ENCODE measurements at regions not wholly inside any gene's neighbourhood (a gene's known extent, or its start where the extent isn't known, plus 50 kb on each side); places are given as distances from the start of the nearest gene placed in this dataset.
A peak's percentile ranks its signal among the peaks of the same experiment; 100 is the strongest.

- Histone ChIP-seq H3K79me2 (ENCODE audit: control insufficient read depth, insufficient read depth, low read length) (no peaks in the 10 kb centered on the region), H3K9ac (replicated peaks; ENCODE audit: extremely low read depth, insufficient read depth, low read length) (no peak overlapping the region), H3K4me2 (ENCODE audit: insufficient read depth, low read length) (no peak overlapping the region), H3K4me3 (replicated peaks in 1 of 3; ENCODE audit: insufficient read depth in 1 of 3, low read depth in 1 of 3, low read length in 3 of 3) (no peak overlapping the region), H3K36me3 (ENCODE audit: control insufficient read depth in 2 of 2, extremely low read depth in 1 of 2, insufficient read depth in 2 of 2, low read length in 2 of 2) (no peaks in the 10 kb centered on the region), H3K9me1 (replicated peaks; ENCODE audit: control insufficient read depth, extremely low read depth, insufficient read depth, low read length) (no peaks in the 10 kb centered on the region), H3K9me3 (replicated peaks; ENCODE audit: control insufficient read depth, insufficient read depth, low read length) (no peaks in the 10 kb centered on the region), H3K4me1 (ENCODE audit: control insufficient read depth, extremely low read depth, insufficient read depth, low read length) (peaks cover 4% of the 10 kb centered on the region), H3K27ac (ENCODE audit: insufficient read depth, low read depth, low read length) (no peak overlapping the region), H2AFZ (ENCODE audit: low read depth, low read length) (no peak overlapping the region), H4K20me1 (replicated peaks; ENCODE audit: control insufficient read depth, extremely low read depth, insufficient read depth, low read length) (no peaks in the 10 kb centered on the region), H3K27me3 (ENCODE audit: control insufficient read depth in 2 of 2, insufficient read depth in 2 of 2, low read length in 2 of 2) (no peaks in the 10 kb centered on the region)
- CTCF ChIA-PET: no interaction called here
- intact Hi-C loops (cut with micrococcal nuclease) (no loop called here), dilution Hi-C loops (cut with MboI; ENCODE audit: extremely low pct_ligation_motif_present, low sequenced_read_pairs) (no loop called here)
- FAIRE-seq (peak; percentile 35), DNase-seq (ENCODE audit: low read depth, low spot score) (peak; percentile 2)
- TF ChIP-seq GATA2 (IDR thresholded peaks at IDR 0.05; ENCODE audit: insufficient read depth, insufficient read length, low read depth, low read length) (no peak), MAX (IDR thresholded peaks at IDR 0.05; ENCODE audit: insufficient read depth, insufficient read length) (no peak)
- POLR2A ChIA-PET: no interaction called here
- BruUV-seq (replicated peaks): no TSS peak
These were observed 455.6 kb upstream of the ANKRD30A start for GRCh38 chr10:36669615-36670352.

- POLR2A ChIA-PET: no interaction called here
- FAIRE-seq: no peak
- Histone ChIP-seq H3K9me3 (replicated peaks; ENCODE audit: control insufficient read depth, insufficient read depth, low read length) (no peaks in the 10 kb centered on the region), H3K9ac (replicated peaks; ENCODE audit: extremely low read depth, insufficient read depth, low read length) (no peak overlapping the region), H3K27me3 (ENCODE audit: control insufficient read depth in 2 of 2, insufficient read depth in 2 of 2, low read length in 2 of 2) (no peaks in the 10 kb centered on the region), H3K9me1 (replicated peaks; ENCODE audit: control insufficient read depth, extremely low read depth, insufficient read depth, low read length) (no peaks in the 10 kb centered on the region), H3K4me1 (ENCODE audit: control insufficient read depth, extremely low read depth, insufficient read depth, low read length) (peaks cover 4% of the 10 kb centered on the region), H4K20me1 (replicated peaks; ENCODE audit: control insufficient read depth, extremely low read depth, insufficient read depth, low read length) (no peaks in the 10 kb centered on the region), H2AFZ (ENCODE audit: low read depth, low read length) (no peak overlapping the region), H3K27ac (ENCODE audit: insufficient read depth, low read depth, low read length) (no peak overlapping the region), H3K79me2 (ENCODE audit: control insufficient read depth, insufficient read depth, low read length) (no peaks in the 10 kb centered on the region), H3K4me3 (replicated peaks in 1 of 3; ENCODE audit: insufficient read depth in 1 of 3, low read depth in 1 of 3, low read length in 3 of 3) (no peak overlapping the region), H3K4me2 (ENCODE audit: insufficient read depth, low read length) (no peak overlapping the region), H3K36me3 (ENCODE audit: control insufficient read depth in 2 of 2, extremely low read depth in 1 of 2, insufficient read depth in 2 of 2, low read length in 2 of 2) (no peaks in the 10 kb centered on the region)
- CTCF ChIA-PET: no interaction called here
- BruUV-seq (replicated peaks): no TSS peak
- no peak for DNase-seq (ENCODE audit: low read depth, low spot score)
- intact Hi-C loops (cut with micrococcal nuclease): no loop called here
- no peak for TF ChIP-seq MAX (IDR thresholded peaks at IDR 0.05; ENCODE audit: insufficient read depth, insufficient read length)
- TF ChIP-seq EZH2 (IDR thresholded peaks at IDR 0.05; ENCODE audit: borderline replicate concordance, low read depth, low read length, severe bottlenecking): no peak
- dilution Hi-C loops (cut with MboI; ENCODE audit: extremely low pct_ligation_motif_present, low sequenced_read_pairs): no loop called here
These were observed 458.9 kb upstream of the ANKRD30A start for GRCh38 chr10:36666451-36666850.

Data from endothelial cell of umbilical vein (primary cell).